ENCODE measurements at regions not wholly inside any gene's neighbourhood (a gene's known extent, or its start where the extent isn't known, plus 50 kb on each side); places are given as distances from the start of the nearest gene placed in this dataset.

DNA sequence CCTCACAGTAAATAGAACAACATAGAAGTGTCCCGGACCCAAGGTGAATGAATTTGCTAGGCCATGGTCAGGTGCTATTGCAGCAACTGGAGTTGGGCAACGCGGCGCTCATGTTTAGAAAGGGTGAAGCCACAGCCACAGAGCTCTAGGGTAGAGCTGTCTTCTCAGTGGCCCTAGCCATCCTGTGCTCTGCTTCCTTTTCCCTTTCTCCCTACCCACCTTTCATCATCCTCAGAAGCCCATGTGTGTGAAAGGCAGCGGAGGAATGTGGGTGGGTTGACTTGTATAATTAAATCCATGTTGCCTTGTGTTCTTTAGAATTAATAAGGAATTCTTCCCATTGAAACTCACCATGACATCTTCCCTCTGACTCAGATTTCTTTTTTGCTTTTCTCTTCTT is 336.7 kb downstream of the OSR1 start:
- TF ChIP-seq, protein P1, sequence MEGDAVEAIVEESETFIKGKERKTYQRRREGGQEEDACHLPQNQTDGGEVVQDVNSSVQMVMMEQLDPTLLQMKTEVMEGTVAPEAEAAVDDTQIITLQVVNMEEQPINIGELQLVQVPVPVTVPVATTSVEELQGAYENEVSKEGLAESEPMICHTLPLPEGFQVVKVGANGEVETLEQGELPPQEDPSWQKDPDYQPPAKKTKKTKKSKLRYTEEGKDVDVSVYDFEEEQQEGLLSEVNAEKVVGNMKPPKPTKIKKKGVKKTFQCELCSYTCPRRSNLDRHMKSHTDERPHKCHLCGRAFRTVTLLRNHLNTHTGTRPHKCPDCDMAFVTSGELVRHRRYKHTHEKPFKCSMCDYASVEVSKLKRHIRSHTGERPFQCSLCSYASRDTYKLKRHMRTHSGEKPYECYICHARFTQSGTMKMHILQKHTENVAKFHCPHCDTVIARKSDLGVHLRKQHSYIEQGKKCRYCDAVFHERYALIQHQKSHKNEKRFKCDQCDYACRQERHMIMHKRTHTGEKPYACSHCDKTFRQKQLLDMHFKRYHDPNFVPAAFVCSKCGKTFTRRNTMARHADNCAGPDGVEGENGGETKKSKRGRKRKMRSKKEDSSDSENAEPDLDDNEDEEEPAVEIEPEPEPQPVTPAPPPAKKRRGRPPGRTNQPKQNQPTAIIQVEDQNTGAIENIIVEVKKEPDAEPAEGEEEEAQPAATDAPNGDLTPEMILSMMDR (conservative IDR thresholded peaks at IDR 0.05): no peak
- TF ChIP-seq ZFX (IDR thresholded peaks at IDR 0.05): no peak
